CD4-positive, CD25-positive, alpha-beta regulatory T cell (primary cell): ENCODE measurements at regions not wholly inside any gene's neighbourhood (a gene's known extent, or its start where the extent isn't known, plus 50 kb on each side); places are given as distances from the start of the nearest gene placed in this dataset.

Source experiments
- ATAC-seq, 2 donors: fragments of 150-1000 bp; cut with Tn5 transposase; one replicate each; pipeline ENCODE4 v1.10.0; 2021; ENCODE audit warnings: low read depth in 2 of 2, moderate number of reproducible peaks in 2 of 2, moderate library complexity in 1 of 2
- DNase-seq, 3 donors: peaks; one replicate each; pipeline versions ENCODE4 v3.0.0 to v3.0.0-alpha.2; 2012 to 2022; ENCODE audit warnings: mixed read lengths in 1 of 3
- H3K27ac ChIP-seq: one replicate; pipeline ENCODE4 v1.7.0; 2013; ENCODE audit warnings: mild to moderate bottlenecking, low read length; ENCODE audit not compliant: insufficient read depth, poor library complexity, severe bottlenecking
- H3K27me3 ChIP-seq: one replicate; pipeline ENCODE4 v1.7.0; 2013; ENCODE audit warnings: low read length; ENCODE audit not compliant: control insufficient read depth, insufficient read depth
- H3K36me3 ChIP-seq: one replicate; pipeline ENCODE4 v1.7.0; 2013; ENCODE audit warnings: mild to moderate bottlenecking, low read length, moderate library complexity; ENCODE audit not compliant: control insufficient read depth, insufficient read depth
- H3K4me1 ChIP-seq: 2 replicates; pipeline ENCODE4 v1.7.0; 2013; ENCODE audit warnings: mild to moderate bottlenecking, low read length; ENCODE audit not compliant: insufficient read depth, control insufficient read depth, poor library complexity, severe bottlenecking
- H3K4me3 ChIP-seq: one replicate; pipeline ENCODE4 v1.7.0; 2013; ENCODE audit warnings: low read depth, mild to moderate bottlenecking, low read length, moderate library complexity
- H3K9me3 ChIP-seq, 2 experiments: 1 replicate in 1 of 2; 2 replicates in 1 of 2; pipeline ENCODE4 v1.7.0; 2013; ENCODE audit warnings: low read length in 2 of 2, mild to moderate bottlenecking in 1 of 2, moderate library complexity in 1 of 2; ENCODE audit not compliant: control insufficient read depth in 2 of 2
- H3K27ac Mint-ChIP-seq, 3 donors: one replicate each; pipeline ENCODE4 v1.8.0; 2020 to 2022; ENCODE audit warnings: mild to moderate bottlenecking in 3 of 3, mixed read lengths in 3 of 3, moderate library complexity in 2 of 3
- H3K27me3 Mint-ChIP-seq: one replicate; pipeline ENCODE4 v1.8.0; 2022; ENCODE audit warnings: mild to moderate bottlenecking, mixed read lengths
- H3K36me3 Mint-ChIP-seq: one replicate; pipeline ENCODE4 v1.8.0; 2020; ENCODE audit warnings: mixed read lengths
- H3K4me1 Mint-ChIP-seq, 4 donors: one replicate each; pipeline ENCODE4 v1.8.0; 2020 to 2022; ENCODE audit warnings: mixed read lengths in 4 of 4, mild to moderate bottlenecking in 1 of 4
- H3K4me3 Mint-ChIP-seq, 4 donors: one replicate each; pipeline ENCODE4 v1.8.0; 2020 to 2022; ENCODE audit warnings: mild to moderate bottlenecking in 4 of 4, mixed read lengths in 4 of 4, moderate library complexity in 3 of 4
- H3K9me3 Mint-ChIP-seq, 7 donors: one replicate each; pipeline ENCODE4 v1.8.0; 2020 to 2022; ENCODE audit warnings: mixed read lengths in 7 of 7, mild to moderate bottlenecking in 3 of 7, moderate library complexity in 2 of 7

DNA sequence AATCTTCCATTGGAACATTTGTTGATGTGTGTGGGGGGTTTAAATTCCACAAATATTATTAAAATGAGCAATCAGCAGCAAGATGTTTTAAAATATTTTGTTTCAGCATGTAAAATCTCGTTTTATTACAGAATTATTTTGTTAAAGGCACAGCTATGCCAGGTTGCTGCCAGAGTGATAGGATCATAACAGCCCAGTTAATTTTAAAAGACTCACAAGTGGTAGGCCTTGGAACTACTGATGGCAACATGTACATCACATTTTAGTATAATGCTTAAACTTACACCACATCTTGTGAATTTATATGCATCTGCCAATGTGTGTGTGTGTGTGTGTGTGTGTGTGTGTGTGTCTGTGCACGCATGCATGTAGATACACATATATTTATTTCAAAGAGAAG lies 97.8 kb upstream of the SPRY1 start:
- peaks cover 0 to 4% (median 0%) of the 10 kb centered on the region in 7 donors for H3K9me3 Mint-ChIP-seq
- H3K9me3 ChIP-seq: no peaks in the 10 kb centered on the region
- H3K4me1 ChIP-seq: no peaks in the 10 kb centered on the region
- H3K4me3 ChIP-seq: no peak overlapping the region
- no peak overlapping the region for H3K27ac Mint-ChIP-seq
- no peak overlapping the region for H3K27ac ChIP-seq
- no peaks in the 10 kb centered on the region for H3K4me1 Mint-ChIP-seq
- no peak for ATAC-seq
- peaks cover 13% of the 10 kb centered on the region for H3K36me3 Mint-ChIP-seq
- H3K27me3 Mint-ChIP-seq: no peaks in the 10 kb centered on the region
- no peaks in the 10 kb centered on the region for H3K36me3 ChIP-seq
- H3K27me3 ChIP-seq: no peaks in the 10 kb centered on the region
- no peak overlapping the region for H3K4me3 Mint-ChIP-seq
- no peak for DNase-seq

DNA sequence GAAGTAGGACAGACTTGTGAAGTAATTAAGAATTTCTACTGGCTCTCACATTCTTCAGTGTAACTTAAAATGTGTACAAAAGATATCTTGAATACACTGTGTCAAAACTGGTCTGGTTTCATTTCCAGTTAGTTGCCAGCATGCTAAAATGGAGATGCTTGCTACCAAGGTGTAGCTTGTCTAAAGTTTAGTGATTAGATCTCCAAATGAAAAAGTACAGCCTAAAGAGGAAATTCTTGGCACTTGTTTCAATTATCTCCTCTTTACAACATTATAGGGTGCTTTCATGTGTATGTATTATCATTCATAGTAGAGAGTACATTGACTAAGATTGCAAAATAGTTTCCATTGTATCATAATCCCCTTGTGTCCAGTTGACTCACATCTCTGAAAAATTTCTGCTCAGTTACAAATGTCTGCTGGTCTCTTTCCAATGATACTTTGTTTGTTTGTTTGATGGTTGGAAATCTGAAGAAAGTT lies 97.3 kb upstream of the SPRY1 start:
- H3K4me3 Mint-ChIP-seq: no peak overlapping the region
- Histone ChIP-seq H3K9me3 (no peaks in the 10 kb centered on the region), H3K27ac (no peak overlapping the region), H3K4me1 (no peaks in the 10 kb centered on the region), H3K4me3 (no peak overlapping the region), H3K36me3 (no peaks in the 10 kb centered on the region), H3K27me3 (no peaks in the 10 kb centered on the region)
- no peak for ATAC-seq
- peaks cover 17% of the 10 kb centered on the region for H3K36me3 Mint-ChIP-seq
- no peaks in the 10 kb centered on the region for H3K27me3 Mint-ChIP-seq
- no peak overlapping the region for H3K27ac Mint-ChIP-seq
- DNase-seq: no peak
- H3K4me1 Mint-ChIP-seq: no peaks in the 10 kb centered on the region
- peaks cover 0 to 3% (median 0%) of the 10 kb centered on the region in 7 donors for H3K9me3 Mint-ChIP-seq

DNA sequence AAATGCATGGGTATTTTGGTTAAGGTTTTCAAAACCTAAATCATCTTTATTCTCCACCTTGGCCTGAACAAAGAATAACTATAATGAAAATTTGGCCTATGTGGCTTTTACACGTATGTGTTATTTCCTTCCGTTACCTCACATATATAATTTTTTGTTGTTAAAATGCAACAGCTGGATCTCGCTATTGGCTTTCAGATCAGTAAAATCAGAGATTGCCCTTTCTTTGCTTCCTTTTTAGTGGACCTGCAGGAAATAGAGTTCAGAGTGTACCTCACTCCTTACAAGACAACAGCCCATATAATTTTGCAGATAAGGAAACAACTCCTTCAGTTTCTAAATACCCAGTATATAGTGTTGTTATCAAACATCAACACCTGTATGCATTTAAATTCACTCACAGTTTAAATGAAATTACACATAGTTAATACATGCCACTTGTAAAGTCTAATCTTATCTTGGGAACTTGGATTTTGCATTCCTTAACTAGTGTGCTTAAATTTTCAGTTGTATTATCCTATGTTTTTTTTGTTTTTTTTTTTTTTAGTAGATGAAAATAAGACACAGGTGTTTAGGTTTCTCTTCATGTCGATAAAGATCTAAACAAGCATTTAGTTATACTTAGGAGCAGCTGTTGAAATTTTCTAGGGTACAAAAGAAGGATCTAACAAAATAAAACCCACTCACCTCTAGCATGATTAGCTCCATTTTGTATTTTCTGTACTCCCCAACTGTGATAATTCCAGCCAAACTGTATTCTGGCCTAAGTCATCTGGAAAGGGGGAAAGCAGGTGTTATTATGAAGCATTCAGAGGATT lies 96.2 kb upstream of the SPRY1 start:
- H3K27me3 ChIP-seq: no peaks in the 10 kb centered on the region
- Mint-ChIP-seq H3K27ac (no peak overlapping the region), H3K9me3 (peaks cover 0 to 2% (median 0%) of the 10 kb centered on the region in 7 donors), H3K4me3 (no peak overlapping the region), H3K4me1 (no peaks in the 10 kb centered on the region), H3K36me3 (peaks cover 20% of the 10 kb centered on the region), H3K27me3 (no peaks in the 10 kb centered on the region)
- no peak for DNase-seq
- no peak overlapping the region for H3K27ac ChIP-seq
- H3K4me1 ChIP-seq: no peaks in the 10 kb centered on the region
- H3K9me3 ChIP-seq: no peaks in the 10 kb centered on the region
- no peak for ATAC-seq
- no peak overlapping the region for H3K4me3 ChIP-seq
- H3K36me3 ChIP-seq: no peaks in the 10 kb centered on the region

DNA sequence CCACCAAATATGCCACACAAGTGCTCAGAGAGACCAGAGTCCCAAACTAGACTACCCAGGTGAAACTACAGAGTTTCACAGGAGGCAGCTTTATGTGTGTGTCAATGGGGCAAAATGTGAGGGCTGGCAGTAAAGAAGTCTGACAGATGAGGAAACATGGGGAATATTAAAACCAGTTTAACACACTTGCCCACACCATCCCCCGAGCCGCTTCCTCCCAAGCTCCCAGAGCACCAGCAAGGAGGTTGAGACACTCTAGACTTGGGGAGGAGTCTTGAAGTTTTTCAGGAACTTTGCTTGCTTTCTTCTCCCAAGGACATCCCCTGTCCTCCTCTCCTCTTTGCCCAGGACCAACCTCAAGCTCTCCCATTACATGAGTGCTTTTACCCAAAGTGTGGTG lies 94.7 kb upstream of the SPRY1 start:
- Histone ChIP-seq H3K9me3 (no peaks in the 10 kb centered on the region), H3K36me3 (no peaks in the 10 kb centered on the region), H3K27me3 (no peaks in the 10 kb centered on the region), H3K27ac (no peak overlapping the region), H3K4me1 (no peaks in the 10 kb centered on the region), H3K4me3 (no peak overlapping the region)
- Mint-ChIP-seq H3K4me1 (peaks cover 0 to 6% (median 0%) of the 10 kb centered on the region in 4 donors), H3K27me3 (no peaks in the 10 kb centered on the region), H3K27ac (peak overlapping the region in 1 of 3 donors; percentile 55), H3K9me3 (no peaks in the 10 kb centered on the region), H3K4me3 (no peak overlapping the region), H3K36me3 (peaks cover 18% of the 10 kb centered on the region)
- no peak for DNase-seq
- ATAC-seq: no peak

DNA sequence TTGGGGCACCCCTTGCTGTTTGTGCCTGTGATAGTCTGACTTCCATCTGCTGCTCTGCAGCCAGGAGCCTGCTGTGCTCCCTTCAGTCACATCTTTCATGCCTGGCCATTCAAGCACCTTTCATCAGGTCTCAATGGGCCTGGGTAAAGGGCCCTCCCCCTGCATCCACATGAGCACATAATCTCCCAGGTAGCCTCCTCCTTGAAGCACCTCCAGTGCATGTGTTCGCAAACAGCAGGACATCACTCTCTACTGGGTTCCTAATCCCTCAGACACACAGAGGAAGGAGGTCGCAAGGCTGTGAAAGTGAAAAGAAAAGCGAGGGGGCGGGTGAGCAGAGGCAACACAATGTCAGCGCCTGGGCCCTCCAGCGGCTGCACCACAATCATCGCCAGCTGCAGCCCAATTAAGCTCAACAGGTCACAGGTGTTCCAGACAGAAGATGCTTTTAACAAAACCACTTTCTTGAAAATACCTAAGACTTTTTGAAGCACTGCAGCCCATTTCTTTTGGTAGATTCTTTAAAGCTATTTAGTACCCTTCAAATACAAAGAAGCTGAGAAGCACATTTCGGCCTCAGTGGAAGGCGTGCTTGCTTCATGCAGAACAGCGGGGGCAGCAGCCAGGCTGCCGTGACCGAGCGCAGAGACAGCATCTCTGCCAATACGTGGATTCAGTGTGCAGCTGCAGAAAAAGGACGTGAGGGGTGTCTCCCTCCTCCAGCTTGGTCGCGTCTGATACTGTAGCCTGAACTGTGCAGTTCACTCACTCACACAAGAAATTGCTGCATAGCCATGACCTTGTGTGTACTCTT lies 92.2 kb upstream of the SPRY1 start:
- H3K36me3 ChIP-seq: no peaks in the 10 kb centered on the region
- no peak for DNase-seq
- H3K9me3 ChIP-seq: no peaks in the 10 kb centered on the region
- H3K27me3 Mint-ChIP-seq: no peaks in the 10 kb centered on the region
- H3K4me1 ChIP-seq: no peaks in the 10 kb centered on the region
- H3K4me3 Mint-ChIP-seq: no peak overlapping the region
- no peak overlapping the region for H3K27ac Mint-ChIP-seq
- no peaks in the 10 kb centered on the region for H3K27me3 ChIP-seq
- no peak overlapping the region for H3K4me3 ChIP-seq
- H3K36me3 Mint-ChIP-seq: peaks cover 30% of the 10 kb centered on the region
- peaks cover 0 to 6% (median 0%) of the 10 kb centered on the region in 4 donors for H3K4me1 Mint-ChIP-seq
- no peak overlapping the region for H3K27ac ChIP-seq
- no peaks in the 10 kb centered on the region for H3K9me3 Mint-ChIP-seq
- ATAC-seq: no peak

DNA sequence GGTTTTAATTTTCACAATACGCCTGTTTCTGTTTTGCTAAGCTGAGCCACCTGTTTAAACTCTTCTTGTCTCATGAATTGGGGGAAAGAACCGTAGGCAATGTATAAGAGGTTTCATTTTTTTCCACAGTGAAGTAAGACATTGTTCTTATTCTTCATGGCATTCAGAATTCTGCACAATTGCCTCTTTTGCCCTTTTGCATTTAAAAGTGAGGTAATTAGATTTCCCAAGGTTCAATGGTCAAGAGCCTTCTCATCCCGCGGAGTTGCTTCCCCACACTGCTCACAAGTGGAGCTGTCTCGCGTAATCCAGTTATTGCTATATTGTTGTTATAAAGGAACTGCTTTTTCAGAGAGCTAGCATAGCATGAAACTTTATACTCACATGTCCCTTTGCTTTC lies 90.9 kb upstream of the SPRY1 start:
- ATAC-seq: no peak
- no peak for DNase-seq
- peaks cover 36% of the 10 kb centered on the region for H3K36me3 Mint-ChIP-seq
- Histone ChIP-seq H3K4me3 (no peak overlapping the region), H3K9me3 (no peaks in the 10 kb centered on the region), H3K27ac (no peak overlapping the region), H3K36me3 (no peaks in the 10 kb centered on the region), H3K4me1 (no peaks in the 10 kb centered on the region), H3K27me3 (no peaks in the 10 kb centered on the region)
- peaks cover 0 to 6% (median 0%) of the 10 kb centered on the region in 4 donors for H3K4me1 Mint-ChIP-seq
- H3K27ac Mint-ChIP-seq: no peak overlapping the region
- no peak overlapping the region for H3K4me3 Mint-ChIP-seq
- no peaks in the 10 kb centered on the region for H3K27me3 Mint-ChIP-seq
- H3K9me3 Mint-ChIP-seq: no peaks in the 10 kb centered on the region

DNA sequence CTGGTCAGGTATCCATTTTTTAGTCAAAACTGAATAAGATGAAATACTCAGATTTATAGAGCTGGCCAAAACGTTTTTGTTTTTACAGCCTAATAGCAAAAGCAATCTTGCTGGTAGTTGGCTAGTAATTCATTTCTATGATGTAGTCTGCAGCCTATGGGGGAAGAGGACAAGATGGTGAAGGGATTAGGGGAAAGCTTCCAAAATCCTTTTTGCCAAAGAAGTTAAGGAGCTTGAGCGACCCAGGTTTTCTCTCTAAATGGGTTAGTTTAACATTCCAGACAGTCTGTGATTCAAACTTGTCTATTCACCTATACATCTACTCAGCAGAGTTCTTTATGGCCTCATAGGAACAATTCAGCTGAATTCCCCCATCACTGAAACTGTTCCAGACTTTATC lies 89.8 kb upstream of the SPRY1 start:
- no peak for ATAC-seq
- Histone ChIP-seq H3K9me3 (no peaks in the 10 kb centered on the region), H3K27ac (no peak overlapping the region), H3K27me3 (no peaks in the 10 kb centered on the region), H3K4me1 (no peaks in the 10 kb centered on the region), H3K4me3 (no peak overlapping the region), H3K36me3 (no peaks in the 10 kb centered on the region)
- Mint-ChIP-seq H3K4me3 (no peak overlapping the region), H3K9me3 (peaks cover 0 to 3% (median 0%) of the 10 kb centered on the region in 7 donors), H3K27me3 (no peaks in the 10 kb centered on the region), H3K4me1 (peaks cover 0 to 6% (median 0%) of the 10 kb centered on the region in 4 donors), H3K27ac (no peak overlapping the region), H3K36me3 (peaks cover 40% of the 10 kb centered on the region)
- no peak for DNase-seq
